ENCODE measurements at regions not wholly inside any gene's neighbourhood (a gene's known extent, or its start where the extent isn't known, plus 50 kb on each side); places are given as distances from the start of the nearest gene placed in this dataset.

GRCh38 chr13:29954082-29955028, 103.9 kb upstream of the UBL3 start:
- no peak for TF ChIP-seq EZH2phosphoT487 (IDR thresholded peaks at IDR 0.05; ENCODE audit: insufficient read depth, low read depth)
- no peak for TF ChIP-seq EZH2 (IDR thresholded peaks at IDR 0.05; ENCODE audit: insufficient read depth, poor library complexity, severe bottlenecking)
